GM12864 (cell line): ENCODE measurements at regions not wholly inside any gene's neighbourhood (a gene's known extent, or its start where the extent isn't known, plus 50 kb on each side); places are given as distances from the start of the nearest gene placed in this dataset.
"Not testable (repeated sequence)": the region's sequence is repeated elsewhere in the genome, so short reads cannot be mapped to it uniquely, and the experiment has no call there.

Source experiments
- DNase-seq: peaks from one replicate; pipeline ENCODE4 v3.0.0-alpha.2; 2011; ENCODE audit warnings: low read depth
- H3K4me3 ChIP-seq: 2 replicates; pipeline ENCODE4 v1.5.1; 2011; ENCODE audit warnings: mild to moderate bottlenecking, low read depth, low read length, control low read depth
- CTCF ChIP-seq: IDR thresholded peaks from 2 replicates; pipeline ENCODE4 v1.5.1; 2011; ENCODE audit warnings: low read depth, mild to moderate bottlenecking, moderate library complexity, low read length, control low read depth, inconsistent platforms; ENCODE audit errors: missing control alignments

GRCh38 chr18:65607161-65607560 is 143.7 kb upstream of the CDH7 start:
- no peak overlapping the region for H3K4me3 ChIP-seq
- no peak for DNase-seq
- no peak for TF ChIP-seq CTCF

GRCh38 chr18:65606551-65607130 is 144.2 kb upstream of the CDH7 start:
- TF ChIP-seq CTCF: no peak
- H3K4me3 ChIP-seq: no peak overlapping the region
- no peak for DNase-seq

GRCh38 chr18:65605352-65605751 is 145.5 kb upstream of the CDH7 start:
- DNase-seq, H3K4me3 ChIP-seq: not testable (repeated sequence)

GRCh38 chr18:65601775-65602174 is 149.0 kb upstream of the CDH7 start:
- no peak for DNase-seq
- no peak overlapping the region for H3K4me3 ChIP-seq
- no peak for TF ChIP-seq CTCF

DNA sequence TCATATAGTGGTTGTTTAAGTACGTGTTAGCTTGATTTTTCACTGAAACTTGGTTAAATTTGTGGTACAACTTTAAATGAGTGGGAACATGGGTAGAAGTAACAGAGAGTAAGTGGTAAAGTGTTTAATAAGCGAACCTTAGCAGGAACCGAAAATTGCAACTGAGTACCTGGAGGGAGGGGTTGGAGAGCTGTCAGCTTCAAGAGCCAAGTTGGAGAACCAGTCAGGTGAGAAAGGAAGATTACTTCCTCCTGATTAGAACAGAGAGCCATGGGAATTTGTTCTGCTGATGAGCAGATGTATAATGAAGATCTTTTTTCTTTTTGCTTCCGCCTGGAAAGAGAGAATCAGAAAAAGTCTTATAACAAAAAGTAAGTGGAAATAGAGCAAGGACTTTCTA is 158.4 kb upstream of the CDH7 start:
- no peak for TF ChIP-seq CTCF
- H3K4me3 ChIP-seq: no peak overlapping the region
- DNase-seq: no peak

GRCh38 chr18:65587491-65587890 is 163.3 kb upstream of the CDH7 start:
- DNase-seq: no peak
- TF ChIP-seq CTCF: no peak
- H3K4me3 ChIP-seq: no peak overlapping the region

GRCh38 chr18:65582094-65582493 is 168.7 kb upstream of the CDH7 start:
- not testable (repeated sequence) for H3K4me3 ChIP-seq, DNase-seq

DNA sequence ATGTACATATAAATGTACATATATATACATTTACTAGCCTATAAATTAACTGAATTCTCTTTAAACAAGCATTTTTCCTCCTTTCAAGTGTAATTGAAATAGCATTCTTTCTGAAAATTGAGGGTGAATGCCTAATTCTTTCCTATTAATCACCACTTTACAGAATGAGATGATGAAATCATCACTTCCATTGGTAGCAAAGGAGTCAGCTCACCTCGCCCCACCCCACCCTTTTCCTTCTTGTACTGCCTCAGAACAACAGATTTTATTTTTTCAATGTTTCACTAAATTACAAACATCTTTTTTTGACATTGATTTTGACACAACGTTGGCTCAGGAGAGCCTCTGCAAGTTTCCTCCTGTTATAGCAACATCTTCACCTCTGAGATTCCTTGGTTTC is 181.9 kb upstream of the CDH7 start:
- no peak for TF ChIP-seq CTCF
- no peak for DNase-seq
- no peak overlapping the region for H3K4me3 ChIP-seq
